ENCODE measurements at regions not wholly inside any gene's neighbourhood (a gene's known extent, or its start where the extent isn't known, plus 50 kb on each side); places are given as distances from the start of the nearest gene placed in this dataset.

GRCh38 chr13:26992951-26993719, 178.5 kb downstream of the USP12 start:
- no peak overlapping the region for H4K5ac ChIP-seq (ENCODE audit: insufficient read length, low read depth, low read length)
- H4K20me1 ChIP-seq (replicated peaks in 1 of 2; ENCODE audit: control insufficient read depth in 1 of 2, insufficient read depth in 2 of 2, low read length in 2 of 2), result no peaks in the 10 kb centered on the region
- no peaks in the 10 kb centered on the region for H3K27me3 ChIP-seq (replicated peaks in 1 of 4; ENCODE audit: control insufficient read depth in 3 of 4, extremely low read depth in 1 of 4, insufficient read depth in 3 of 4, low read length in 3 of 4)
- no peak overlapping the region for H3K14ac ChIP-seq (ENCODE audit: insufficient read length)
- no peak overlapping the region for H2BK120ac ChIP-seq (replicated peaks; ENCODE audit: low read depth, low read length)
- no peak overlapping the region for H3K18ac ChIP-seq (ENCODE audit: extremely low read depth, low read length)
- TF ChIP-seq ZNF274 (IDR thresholded peaks at IDR 0.05; ENCODE audit: borderline replicate concordance, extremely low read depth, low read length), result no peak
- TF ChIP-seq GABPA (IDR thresholded peaks at IDR 0.05; ENCODE audit: borderline replicate concordance, insufficient read depth, low read length), result no peak
- TF ChIP-seq, protein P1, sequence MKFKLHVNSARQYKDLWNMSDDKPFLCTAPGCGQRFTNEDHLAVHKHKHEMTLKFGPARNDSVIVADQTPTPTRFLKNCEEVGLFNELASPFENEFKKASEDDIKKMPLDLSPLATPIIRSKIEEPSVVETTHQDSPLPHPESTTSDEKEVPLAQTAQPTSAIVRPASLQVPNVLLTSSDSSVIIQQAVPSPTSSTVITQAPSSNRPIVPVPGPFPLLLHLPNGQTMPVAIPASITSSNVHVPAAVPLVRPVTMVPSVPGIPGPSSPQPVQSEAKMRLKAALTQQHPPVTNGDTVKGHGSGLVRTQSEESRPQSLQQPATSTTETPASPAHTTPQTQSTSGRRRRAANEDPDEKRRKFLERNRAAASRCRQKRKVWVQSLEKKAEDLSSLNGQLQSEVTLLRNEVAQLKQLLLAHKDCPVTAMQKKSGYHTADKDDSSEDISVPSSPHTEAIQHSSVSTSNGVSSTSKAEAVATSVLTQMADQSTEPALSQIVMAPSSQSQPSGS (IDR thresholded peaks at IDR 0.05; ENCODE audit: low read length), result no peak
- TF ChIP-seq HDAC2 (IDR thresholded peaks at IDR 0.05; ENCODE audit: borderline replicate concordance in 1 of 2, low read depth in 2 of 2, low read length in 2 of 2), result no peak
- TF ChIP-seq CBX5 (IDR thresholded peaks at IDR 0.05; ENCODE audit: low read depth, low read length), result no peak
- no peak for TF ChIP-seq SP1 (IDR thresholded peaks at IDR 0.05; ENCODE audit: low read depth, low read length)
- TF ChIP-seq, protein P2, sequence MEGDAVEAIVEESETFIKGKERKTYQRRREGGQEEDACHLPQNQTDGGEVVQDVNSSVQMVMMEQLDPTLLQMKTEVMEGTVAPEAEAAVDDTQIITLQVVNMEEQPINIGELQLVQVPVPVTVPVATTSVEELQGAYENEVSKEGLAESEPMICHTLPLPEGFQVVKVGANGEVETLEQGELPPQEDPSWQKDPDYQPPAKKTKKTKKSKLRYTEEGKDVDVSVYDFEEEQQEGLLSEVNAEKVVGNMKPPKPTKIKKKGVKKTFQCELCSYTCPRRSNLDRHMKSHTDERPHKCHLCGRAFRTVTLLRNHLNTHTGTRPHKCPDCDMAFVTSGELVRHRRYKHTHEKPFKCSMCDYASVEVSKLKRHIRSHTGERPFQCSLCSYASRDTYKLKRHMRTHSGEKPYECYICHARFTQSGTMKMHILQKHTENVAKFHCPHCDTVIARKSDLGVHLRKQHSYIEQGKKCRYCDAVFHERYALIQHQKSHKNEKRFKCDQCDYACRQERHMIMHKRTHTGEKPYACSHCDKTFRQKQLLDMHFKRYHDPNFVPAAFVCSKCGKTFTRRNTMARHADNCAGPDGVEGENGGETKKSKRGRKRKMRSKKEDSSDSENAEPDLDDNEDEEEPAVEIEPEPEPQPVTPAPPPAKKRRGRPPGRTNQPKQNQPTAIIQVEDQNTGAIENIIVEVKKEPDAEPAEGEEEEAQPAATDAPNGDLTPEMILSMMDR (IDR thresholded peaks at IDR 0.05; ENCODE audit: control extremely low read depth in 1 of 3, insufficient read depth in 1 of 3, low read depth in 1 of 3, low read length in 3 of 3), result no peak
- TF ChIP-seq BACH1 (IDR thresholded peaks at IDR 0.05; ENCODE audit: low read length), result no peak
- no peak overlapping the region for H3K27ac ChIP-seq (ENCODE audit: low read depth, low read length)
- H3K79me1 ChIP-seq (ENCODE audit: low read depth, low read length), result no peaks in the 10 kb centered on the region
- no peak overlapping the region for H3K4ac ChIP-seq (replicated peaks; ENCODE audit: insufficient read length, low read depth, low read length)
- POLR2A ChIA-PET (ENCODE audit: partially characterized antibody), result no interaction called here
- WGBS, 2 experiments (ENCODE audit: extremely low coverage in 1 of 2, insufficient coverage in 1 of 2, insufficient read length in 1 of 2, insufficient replicate concordance in 2 of 2, low coverage in 1 of 2, low lambda C conversion rate in 2 of 2, missing lambda C conversion rate in 1 of 2), result 95% methylated on average over 4 of the region's 4 CpGs; no CpG with 5 or more reads in 1 of the 2 experiments
- H2BK20ac ChIP-seq (ENCODE audit: low read length), result no peak overlapping the region
- no peak overlapping the region for H2BK5ac ChIP-seq (ENCODE audit: low read depth, low read length)
- no peak for DNase-seq (ENCODE audit: low read depth in 1 of 2, low spot score in 2 of 2)
- H3K56ac ChIP-seq (replicated peaks; ENCODE audit: insufficient read length, low read depth, low read length), result no peak overlapping the region
- H3K36me3 ChIP-seq (ENCODE audit: control insufficient read depth in 2 of 4, insufficient read depth in 4 of 4, low read length in 3 of 4), result no peaks in the 10 kb centered on the region
- H3K4me1 ChIP-seq (replicated peaks in 1 of 4; ENCODE audit: control insufficient read depth in 3 of 4, insufficient read depth in 4 of 4, low read length in 3 of 4), result no peaks in the 10 kb centered on the region
- no peaks in the 10 kb centered on the region for H3K23me2 ChIP-seq (ENCODE audit: low read depth, low read length)
- H4K8ac ChIP-seq (ENCODE audit: extremely low read depth, insufficient read depth, low read length), result no peak overlapping the region
- CTCF ChIA-PET (ENCODE audit: partially characterized antibody), result interaction anchor here (0.7 to 1.7 kb wide), 6 partner anchors 8 to 369 kb away, joined by 3 to 9 read pairs (median 4); no protein-coding TSS in a partner anchor
- H3K23ac ChIP-seq (ENCODE audit: insufficient read length), result no peak overlapping the region
- no peaks in the 10 kb centered on the region for H3K9me3 ChIP-seq (ENCODE audit: insufficient read depth in 2 of 2, low read depth in 1 of 2, low read length in 1 of 2)
- H3K9ac ChIP-seq (replicated peaks in 1 of 4; ENCODE audit: extremely low read depth in 1 of 4, low read depth in 3 of 4, low read length in 3 of 4), result no peak overlapping the region
- H3K4me3 ChIP-seq (ENCODE audit: extremely low read depth in 1 of 4, insufficient read depth in 2 of 4, low read depth in 3 of 4, low read length in 4 of 4), result no peak overlapping the region
- no peaks in the 10 kb centered on the region for H3K79me2 ChIP-seq (ENCODE audit: control insufficient read depth in 1 of 2, insufficient read depth in 2 of 2, low read length in 2 of 2)
- FAIRE-seq, result no peak
- no peak overlapping the region for H2AFZ ChIP-seq (ENCODE audit: low read length)
- no peak overlapping the region for H2AK5ac ChIP-seq (ENCODE audit: low read depth, low read length)
- H2BK12ac ChIP-seq (ENCODE audit: low read depth, low read length), result no peak overlapping the region
- H4K91ac ChIP-seq (replicated peaks; ENCODE audit: insufficient read length, low read length), result no peak overlapping the region
- no peak overlapping the region for H3K4me2 ChIP-seq (ENCODE audit: insufficient read depth in 1 of 2, low read depth in 2 of 2, low read length in 2 of 2)
- H2BK15ac ChIP-seq (ENCODE audit: low read length), result no peak overlapping the region

Measured in H1 (cell line).